WI38 (cell line): ENCODE measurements at regions not wholly inside any gene's neighbourhood (a gene's known extent, or its start where the extent isn't known, plus 50 kb on each side); places are given as distances from the start of the nearest gene placed in this dataset.

Experiments
- H3K4me3 ChIP-seq: 2 replicates; pipeline ENCODE4 v1.5.1; 2011; ENCODE audit warnings: low read depth, mild to moderate bottlenecking, control low read depth, low read length
- CTCF ChIP-seq: IDR thresholded peaks from 2 replicates; pipeline ENCODE4 v1.5.1; 2012; ENCODE audit warnings: low read depth, mild to moderate bottlenecking, control low read depth, low read length

GRCh38 chr20:11350126-11351005, 567.3 kb upstream of the BTBD3 start:
- H3K4me3 ChIP-seq = no peak overlapping the region
- no peak for TF ChIP-seq CTCF

- H3K4me3 ChIP-seq = no peak overlapping the region
- TF ChIP-seq CTCF = no peak
Measured at GRCh38 chr20:11352041-11352440, 565.7 kb upstream of the BTBD3 start.

GRCh38 chr20:11354846-11355245, 562.8 kb upstream of the BTBD3 start:
- no peak for TF ChIP-seq CTCF

GRCh38 chr20:11355345-11355744, 562.3 kb upstream of the BTBD3 start:
- TF ChIP-seq CTCF = no peak
- H3K4me3 ChIP-seq = no peak overlapping the region

More at GRCh38 chr20:11354846-11355245, 562.8 kb upstream of the BTBD3 start:
- H3K4me3 ChIP-seq = no peak overlapping the region

GRCh38 chr20:11356061-11356460, 561.6 kb upstream of the BTBD3 start:
- no peak for TF ChIP-seq CTCF

GRCh38 chr20:11362450-11362849, 555.2 kb upstream of the BTBD3 start:
- H3K4me3 ChIP-seq = no peak overlapping the region
- no peak for TF ChIP-seq CTCF

More at GRCh38 chr20:11356061-11356460, 561.6 kb upstream of the BTBD3 start:
- no peak overlapping the region for H3K4me3 ChIP-seq

- no peak for TF ChIP-seq CTCF
- H3K4me3 ChIP-seq = no peak overlapping the region
Measured at GRCh38 chr20:11364736-11365135, 553.0 kb upstream of the BTBD3 start.
